Transverse colon (tissue), 4 donors: ENCODE measurements at regions not wholly inside any gene's neighbourhood (a gene's known extent, or its start where the extent isn't known, plus 50 kb on each side); places are given as distances from the start of the nearest gene placed in this dataset.

ENCODE experiments used
- DNase-seq: peaks from one replicate; pipeline ENCODE4 v3.0.0-alpha.2; 2019
- H3K27ac ChIP-seq, 4 donors: fragments of 200-600 bp; sonication (generic); 2 replicates each; pipeline ENCODE4 v1.5.1; 2016 to 2018; ENCODE audit warnings: inconsistent platforms in 4 of 4
- H3K27me3 ChIP-seq: fragments of 200-600 bp; sonication (generic); 2 replicates; pipeline ENCODE4 v1.5.1; 2017; ENCODE audit warnings: inconsistent platforms
- H3K36me3 ChIP-seq, 4 donors: fragments of 200-600 bp; sonication (generic); 2 replicates each; pipeline ENCODE4 v1.5.1; 2017 to 2019; ENCODE audit warnings: inconsistent platforms in 4 of 4
- H3K4me1 ChIP-seq, 4 donors: fragments of 200-600 bp; sonication (generic); 2 replicates each; pipeline ENCODE4 v1.5.1; 2017 to 2020; ENCODE audit warnings: inconsistent platforms in 4 of 4
- H3K4me3 ChIP-seq, 4 donors: fragments of 200-600 bp; sonication (generic); 1 replicate in 1 of 4; 2 replicates in 3 of 4; pipeline versions ENCODE4 v1.5.1 to v1.6.1; 2017 to 2019; ENCODE audit warnings: inconsistent platforms in 4 of 4
- H3K9me3 ChIP-seq, 2 donors: fragments of 200-600 bp; sonication (generic); 2 replicates each; pipeline ENCODE4 v1.5.1; 2017 to 2019; ENCODE audit warnings: inconsistent platforms in 2 of 2
- CTCF ChIP-seq, 5 experiments: fragments of 200-600 bp in 3 of 5; fragments of 450-650 bp in 2 of 5; sonication (generic) in 3 of 5; IDR thresholded peaks; 1 replicate in 2 of 5; 2 replicates in 3 of 5; pipeline ENCODE4 v1.5.1; 2016 to 2017; ENCODE audit warnings: antibody characterized with exemption in 5 of 5, inconsistent platforms in 3 of 5, mild to moderate bottlenecking in 2 of 5, moderate library complexity in 1 of 5
- EP300 ChIP-seq: sonication (generic); formaldehyde crosslinking; IDR thresholded peaks from one replicate; pipeline ENCODE4 v1.6.1; 2017; ENCODE audit warnings: antibody characterized with exemption, low read depth
- POLR2A ChIP-seq: fragments of 450-650 bp; IDR thresholded peaks from one replicate; pipeline ENCODE4 v1.6.1; 2016; ENCODE audit warnings: antibody characterized with exemption, mild to moderate bottlenecking, moderate library complexity
- POLR2AphosphoS5 ChIP-seq, 3 donors: sonication (generic); formaldehyde crosslinking; IDR thresholded peaks; one replicate each; pipeline ENCODE4 v1.6.1; 2016; ENCODE audit warnings: antibody characterized with exemption in 3 of 3
- WGBS, 2 donors: methylation state at CpG; one replicate each; pipeline ENCODE4 v1.1.5; 2018; ENCODE audit warnings: low coverage in 1 of 2; 5-methylcytosine and 5-hydroxymethylcytosine counted together
- in situ Hi-C, 4 donors: fragments of 200-750 bp; cut with MboI; loops; one replicate each; pipeline versions ENCODE4 v1.15.0 to v1.15.1; 2017; ENCODE audit warnings: low sequenced_read_pairs in 3 of 4, low pct_ligation_motif_present in 1 of 4, low pct_unique_long_range_greater_than_20kb in 1 of 4
- intact Hi-C: fragments of 100-400 bp; cut with DNase I; formaldehyde crosslinking; loops from one replicate; pipeline ENCODE4 v1.15.1; 2023; ENCODE audit warnings: low total_unique reads

GRCh38 chr7:24403557-24403956, 119.6 kb downstream of the NPY start:
- H3K4me1 ChIP-seq, result no peaks in the 10 kb centered on the region
- intact Hi-C loops, result no loop called here

GRCh38 chr7:24404315-24404714, 120.3 kb downstream of the NPY start:
- Histone ChIP-seq H3K36me3 (no peaks in the 10 kb centered on the region), H3K9me3 (no peaks in the 10 kb centered on the region), H3K4me1 (no peaks in the 10 kb centered on the region), H3K27me3 (no peaks in the 10 kb centered on the region), H3K4me3 (no peak overlapping the region), H3K27ac (no peak overlapping the region)
- WGBS, 2 donors, result 80 to 88% methylated on average over 1 to 6 of the region's 6 CpGs
- in situ Hi-C loops, result loop anchor here in 2 of 4 donors (25.0 kb wide), 1 partner anchor 258 kb away; no protein-coding TSS in a partner anchor
- DNase-seq, result no peak
- intact Hi-C loops, result no loop called here
- TF ChIP-seq POLR2A (no peak), CTCF (IDR thresholded peaks at IDR 0.05) (no peak), EP300 (no peak), POLR2AphosphoS5 (IDR thresholded peaks at IDR 0.05) (no peak)

More at GRCh38 chr7:24403557-24403956, 119.6 kb downstream of the NPY start:
- no peak overlapping the region for H3K4me3 ChIP-seq
- 73% methylated on average over 2 of the region's 2 CpGs; no CpG with 5 or more reads in 1 of the 2 donors for WGBS, 2 donors
- H3K36me3 ChIP-seq, result no peaks in the 10 kb centered on the region
- H3K27me3 ChIP-seq, result no peaks in the 10 kb centered on the region
- in situ Hi-C loops, result loop anchor here in 2 of 4 donors (25.0 kb wide), 1 partner anchor 259 kb away; no protein-coding TSS in a partner anchor
- no peak for TF ChIP-seq EP300
- no peak for TF ChIP-seq CTCF (IDR thresholded peaks at IDR 0.05)
- TF ChIP-seq POLR2A, result no peak
- no peak for TF ChIP-seq POLR2AphosphoS5 (IDR thresholded peaks at IDR 0.05)
- no peaks in the 10 kb centered on the region for H3K9me3 ChIP-seq
- H3K27ac ChIP-seq, result no peak overlapping the region
- DNase-seq, result no peak

- DNase-seq, result no peak
- in situ Hi-C loops (loop anchor here in 2 of 4 donors (25.0 kb wide), 1 partner anchor 257 kb away; no protein-coding TSS in a partner anchor), intact Hi-C loops (no loop called here)
- Histone ChIP-seq H3K4me3 (no peak overlapping the region), H3K27me3 (no peaks in the 10 kb centered on the region), H3K4me1 (no peaks in the 10 kb centered on the region), H3K9me3 (no peaks in the 10 kb centered on the region), H3K36me3 (no peaks in the 10 kb centered on the region), H3K27ac (no peak overlapping the region)
- TF ChIP-seq POLR2AphosphoS5 (IDR thresholded peaks at IDR 0.05), result no peak
- no peak for TF ChIP-seq POLR2A
- TF ChIP-seq CTCF (IDR thresholded peaks at IDR 0.05), result no peak
- no peak for TF ChIP-seq EP300
Observed at GRCh38 chr7:24405002-24405401, 121.0 kb downstream of the NPY start.

GRCh38 chr7:24406053-24406788, 122.2 kb downstream of the NPY start:
- TF ChIP-seq CTCF (IDR thresholded peaks at IDR 0.05), result no peak
- TF ChIP-seq POLR2AphosphoS5 (IDR thresholded peaks at IDR 0.05), result no peak
- no peak for TF ChIP-seq POLR2A
- TF ChIP-seq EP300, result no peak
- Histone ChIP-seq H3K36me3 (no peaks in the 10 kb centered on the region), H3K9me3 (no peaks in the 10 kb centered on the region), H3K27me3 (no peaks in the 10 kb centered on the region), H3K4me1 (no peaks in the 10 kb centered on the region), H3K27ac (no peak overlapping the region), H3K4me3 (no peak overlapping the region)
- DNase-seq, result no peak
- intact Hi-C loops, result no loop called here
- whole genome bisulfite sequencing, 2 donors, result 65 to 91% methylated on average over 1 to 4 of the region's 4 CpGs
- in situ Hi-C loops, result loop anchor here in 2 of 4 donors (25.0 kb wide), 1 partner anchor 256 kb away; no protein-coding TSS in a partner anchor
